Ishikawa (cell line): ENCODE measurements at regions not wholly inside any gene's neighbourhood (a gene's known extent, or its start where the extent isn't known, plus 50 kb on each side); places are given as distances from the start of the nearest gene placed in this dataset.

ENCODE experiments used
- CEBPB ChIP-seq: IDR thresholded peaks from 2 replicates; pipeline ENCODE4 v1.6.1; 2012
- CREB1 ChIP-seq: IDR thresholded peaks from 2 replicates; pipeline ENCODE4 v1.6.1; 2012; ENCODE audit warnings: low read depth
- EGR1 ChIP-seq: IDR thresholded peaks from 2 replicates; pipeline ENCODE4 v1.6.1; 2012
- EP300 ChIP-seq: IDR thresholded peaks from 2 replicates; pipeline ENCODE4 v1.6.1; 2012; ENCODE audit warnings: borderline replicate concordance
- FOXM1 ChIP-seq: IDR thresholded peaks from 2 replicates; pipeline ENCODE4 v1.6.1; 2012; ENCODE audit warnings: low read depth, borderline replicate concordance
- MAX ChIP-seq: IDR thresholded peaks from 2 replicates; pipeline ENCODE4 v1.6.1; 2012
- RAD21 ChIP-seq: IDR thresholded peaks from 2 replicates; pipeline ENCODE4 v1.6.1; 2012; ENCODE audit warnings: low read depth
- REST ChIP-seq: IDR thresholded peaks from 2 replicates; pipeline ENCODE4 v1.6.1; 2012; ENCODE audit warnings: low read depth, mild to moderate bottlenecking
- TAF1 ChIP-seq: IDR thresholded peaks from 2 replicates; pipeline ENCODE4 v1.6.1; 2012; ENCODE audit warnings: low read depth, mild to moderate bottlenecking
- TCF12 ChIP-seq: IDR thresholded peaks from 2 replicates; pipeline ENCODE4 v1.6.1; 2012; ENCODE audit warnings: low read depth
- TEAD4 ChIP-seq: IDR thresholded peaks from 2 replicates; pipeline ENCODE4 v1.6.1; 2012
- USF1 ChIP-seq: IDR thresholded peaks from 2 replicates; pipeline ENCODE4 v1.6.1; 2012
- YY1 ChIP-seq: IDR thresholded peaks from 2 replicates; pipeline ENCODE4 v1.6.1; 2012; ENCODE audit warnings: low read depth

GRCh38 chr3:542021-542420 is 345.5 kb downstream of the CHL1 start:
- no peak for TF ChIP-seq FOXM1
- TF ChIP-seq TAF1 = no peak
- no peak for TF ChIP-seq CREB1
- TF ChIP-seq RAD21 = no peak
- TF ChIP-seq MAX = no peak
- TF ChIP-seq YY1 = no peak
- TF ChIP-seq TEAD4 = no peak
- TF ChIP-seq REST = no peak
- TF ChIP-seq CEBPB = no peak
- TF ChIP-seq EP300 = no peak
- no peak for TF ChIP-seq TCF12
- no peak for TF ChIP-seq EGR1
- no peak for TF ChIP-seq USF1
